IMR-90 (cell line): ENCODE measurements at regions not wholly inside any gene's neighbourhood (a gene's known extent, or its start where the extent isn't known, plus 50 kb on each side); places are given as distances from the start of the nearest gene placed in this dataset.

Source experiments
- BHLHE40 ChIP-seq: fragments of 150-350 bp; IDR thresholded peaks from 2 replicates; pipeline ENCODE4 v1.6.1; 2016; ENCODE audit warnings: mild to moderate bottlenecking, low read depth, low read length
- CEBPB ChIP-seq: IDR thresholded peaks from 2 replicates; pipeline ENCODE4 v1.6.1; 2012; ENCODE audit warnings: low read depth, low read length, improper control_type of control experiment
- CTCF ChIP-seq: conservative IDR thresholded peaks from 2 replicates; pipeline ENCODE4 v1.5.1; 2012; ENCODE audit warnings: mild to moderate bottlenecking, low read depth, low read length, improper control_type of control experiment
- ELK1 ChIP-seq: fragments of 150-350 bp; IDR thresholded peaks from 2 replicates; pipeline ENCODE4 v1.6.1; 2016; ENCODE audit warnings: low read depth, mild to moderate bottlenecking, low read length, moderate library complexity, borderline replicate concordance
- MXI1 ChIP-seq: IDR thresholded peaks from 2 replicates; pipeline ENCODE4 v1.6.1; 2012; ENCODE audit warnings: low read depth, mild to moderate bottlenecking, low read length, moderate library complexity, borderline replicate concordance
- RAD21 ChIP-seq: IDR thresholded peaks from 2 replicates; pipeline ENCODE4 v1.6.1; 2012; ENCODE audit warnings: low read length, improper control_type of control experiment
- RFX5 ChIP-seq: IDR thresholded peaks from 2 replicates; pipeline ENCODE4 v1.8.0; 2012; ENCODE audit warnings: low read depth, mild to moderate bottlenecking, low read length, moderate library complexity
- SMC3 ChIP-seq: fragments of 150-350 bp; IDR thresholded peaks from 2 replicates; pipeline ENCODE4 v1.6.1; 2016; ENCODE audit warnings: low read depth, mild to moderate bottlenecking, antibody characterized with exemption, low read length, moderate library complexity

- TF ChIP-seq CTCF (no peak), MXI1 (no peak), BHLHE40 (no peak), CEBPB (no peak), ELK1 (no peak), RFX5 (no peak), RAD21 (no peak), SMC3 (no peak)
Observed at GRCh38 chr5:92022415-92023140, 639.5 kb upstream of the ARRDC3 start.
